Muscle layer of colon (tissue), 2 donors: ENCODE measurements at regions not wholly inside any gene's neighbourhood (a gene's known extent, or its start where the extent isn't known, plus 50 kb on each side); places are given as distances from the start of the nearest gene placed in this dataset.
"Not testable (repeated sequence)": the region's sequence is repeated elsewhere in the genome, so short reads cannot be mapped to it uniquely, and the experiment has no call there.

ENCODE experiments used
- H3K27ac ChIP-seq: one replicate; pipeline ENCODE4 v1.7.0; 2013; ENCODE audit warnings: low read depth, mild to moderate bottlenecking, low read length, moderate library complexity
- H3K27me3 ChIP-seq, 2 donors: one replicate each; pipeline ENCODE4 v1.7.0; 2013; ENCODE audit warnings: low read length in 2 of 2, mild to moderate bottlenecking in 2 of 2; ENCODE audit not compliant: insufficient read depth in 2 of 2, control insufficient read depth in 1 of 2
- H3K36me3 ChIP-seq: one replicate; pipeline ENCODE4 v1.7.0; 2013; ENCODE audit warnings: mild to moderate bottlenecking, low read length; ENCODE audit not compliant: insufficient read depth
- H3K4me1 ChIP-seq: one replicate; pipeline ENCODE4 v1.7.0; 2013; ENCODE audit warnings: mild to moderate bottlenecking, low read length; ENCODE audit not compliant: insufficient read depth
- H3K4me3 ChIP-seq, 2 donors: one replicate each; pipeline ENCODE4 v1.7.0; 2013; ENCODE audit warnings: low read length in 2 of 2, low read depth in 1 of 2, mild to moderate bottlenecking in 1 of 2, moderate library complexity in 1 of 2
- H3K9ac ChIP-seq: one replicate; pipeline ENCODE4 v1.7.0; 2013; ENCODE audit warnings: low read length
- H3K9me3 ChIP-seq: one replicate; pipeline ENCODE4 v1.7.0; 2013; ENCODE audit warnings: mild to moderate bottlenecking, low read length
- donor health status: abdominal sarcoma.
- donor health status: Adenocarcinoma of cecum.

GRCh38 chr20:48409055-48409615 lies 418.7 kb downstream of the PREX1 start:
- Histone ChIP-seq H3K9me3 (no peaks in the 10 kb centered on the region), H3K27me3 (no peaks in the 10 kb centered on the region), H3K4me1 (no peaks in the 10 kb centered on the region), H3K27ac (no peak overlapping the region), H3K36me3 (no peaks in the 10 kb centered on the region), H3K4me3 (no peak overlapping the region), H3K9ac (no peak overlapping the region)

GRCh38 chr20:48407710-48408109 lies 420.1 kb downstream of the PREX1 start:
- Histone ChIP-seq H3K9me3 (no peaks in the 10 kb centered on the region), H3K9ac (no peak overlapping the region), H3K27me3 (no peaks in the 10 kb centered on the region), H3K4me3 (no peak overlapping the region), H3K27ac (no peak overlapping the region), H3K4me1 (no peaks in the 10 kb centered on the region), H3K36me3 (no peaks in the 10 kb centered on the region)

DNA sequence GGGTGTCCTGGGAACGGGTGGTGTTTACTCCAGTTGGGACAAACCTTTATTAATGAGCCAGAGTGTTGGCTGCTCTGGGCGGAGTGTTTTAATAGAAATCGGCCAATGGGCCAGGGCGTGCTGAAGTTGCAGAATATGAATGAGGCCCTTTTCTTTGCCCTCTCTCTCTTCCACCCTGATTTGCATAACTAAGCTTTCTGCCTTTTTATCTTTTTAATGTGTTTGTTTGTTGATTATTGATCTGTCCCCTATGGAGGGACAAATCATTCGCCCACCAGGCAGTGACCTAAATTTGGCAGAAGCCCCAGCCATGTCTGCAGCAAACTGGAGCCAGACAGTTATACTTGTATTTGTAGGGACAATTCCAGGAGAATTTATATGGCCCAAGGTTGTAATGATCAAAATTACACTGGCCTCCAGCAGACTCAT lies 420.9 kb downstream of the PREX1 start:
- Histone ChIP-seq H3K4me3 (no peak overlapping the region), H3K4me1 (no peaks in the 10 kb centered on the region), H3K9ac (no peak overlapping the region), H3K27me3 (no peaks in the 10 kb centered on the region), H3K27ac (no peak overlapping the region), H3K9me3 (no peaks in the 10 kb centered on the region), H3K36me3 (no peaks in the 10 kb centered on the region)

DNA sequence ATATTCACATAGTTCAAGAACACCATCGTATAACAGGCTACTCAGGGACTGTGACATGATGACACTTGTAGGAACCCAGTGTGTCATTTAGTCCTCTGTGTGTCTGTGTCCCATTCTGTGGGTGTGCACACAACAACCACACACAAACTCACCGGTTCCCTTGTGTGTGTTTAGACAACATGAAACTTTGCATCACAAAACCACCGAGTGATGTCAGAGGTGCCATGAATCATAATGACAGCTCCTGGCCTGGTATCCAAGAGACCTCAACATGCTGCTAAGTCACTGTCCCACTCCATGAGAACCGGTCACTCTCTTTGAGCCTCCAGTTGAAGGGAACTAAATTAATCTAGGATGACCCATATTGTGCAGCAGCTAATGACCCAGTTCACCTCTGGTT lies 421.3 kb downstream of the PREX1 start:
- H3K36me3 ChIP-seq, result no peaks in the 10 kb centered on the region
- H3K4me1 ChIP-seq, result no peaks in the 10 kb centered on the region
- no peaks in the 10 kb centered on the region for H3K27me3 ChIP-seq
- H3K4me3 ChIP-seq, result no peak overlapping the region
- H3K9me3 ChIP-seq, result no peaks in the 10 kb centered on the region
- H3K9ac ChIP-seq, result no peak overlapping the region
- no peak overlapping the region for H3K27ac ChIP-seq

GRCh38 chr20:48405909-48406308 lies 421.9 kb downstream of the PREX1 start:
- H3K4me1 ChIP-seq, result no peaks in the 10 kb centered on the region
- H3K27ac ChIP-seq, result no peak overlapping the region
- H3K9ac ChIP-seq, result no peak overlapping the region
- no peaks in the 10 kb centered on the region for H3K9me3 ChIP-seq
- no peaks in the 10 kb centered on the region for H3K36me3 ChIP-seq
- H3K27me3 ChIP-seq, result no peaks in the 10 kb centered on the region
- H3K4me3 ChIP-seq, result no peak overlapping the region

DNA sequence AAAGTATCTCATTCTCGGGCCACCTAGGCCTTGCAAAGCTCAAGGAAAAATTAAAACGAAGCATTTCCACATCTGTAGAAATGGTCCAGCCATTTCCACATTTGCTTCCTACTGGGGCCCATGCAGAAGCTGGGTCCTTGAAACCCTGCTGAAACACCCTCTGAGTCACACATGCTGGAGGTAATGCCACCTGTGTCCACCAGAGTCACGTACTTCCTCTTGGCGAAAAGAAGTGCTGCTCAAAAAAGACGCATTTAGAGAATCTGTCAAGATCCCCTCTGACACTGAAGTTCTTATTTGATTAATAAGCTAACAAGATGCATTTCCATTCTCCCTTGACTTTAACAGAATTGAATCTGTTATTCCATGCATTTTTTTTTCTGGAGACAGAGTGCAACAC lies 423.2 kb downstream of the PREX1 start:
- no peaks in the 10 kb centered on the region for H3K27me3 ChIP-seq
- H3K36me3 ChIP-seq, result no peaks in the 10 kb centered on the region
- no peak overlapping the region for H3K27ac ChIP-seq
- H3K9me3 ChIP-seq, result no peaks in the 10 kb centered on the region
- no peak overlapping the region for H3K9ac ChIP-seq
- no peak overlapping the region for H3K4me3 ChIP-seq
- H3K4me1 ChIP-seq, result no peaks in the 10 kb centered on the region

DNA sequence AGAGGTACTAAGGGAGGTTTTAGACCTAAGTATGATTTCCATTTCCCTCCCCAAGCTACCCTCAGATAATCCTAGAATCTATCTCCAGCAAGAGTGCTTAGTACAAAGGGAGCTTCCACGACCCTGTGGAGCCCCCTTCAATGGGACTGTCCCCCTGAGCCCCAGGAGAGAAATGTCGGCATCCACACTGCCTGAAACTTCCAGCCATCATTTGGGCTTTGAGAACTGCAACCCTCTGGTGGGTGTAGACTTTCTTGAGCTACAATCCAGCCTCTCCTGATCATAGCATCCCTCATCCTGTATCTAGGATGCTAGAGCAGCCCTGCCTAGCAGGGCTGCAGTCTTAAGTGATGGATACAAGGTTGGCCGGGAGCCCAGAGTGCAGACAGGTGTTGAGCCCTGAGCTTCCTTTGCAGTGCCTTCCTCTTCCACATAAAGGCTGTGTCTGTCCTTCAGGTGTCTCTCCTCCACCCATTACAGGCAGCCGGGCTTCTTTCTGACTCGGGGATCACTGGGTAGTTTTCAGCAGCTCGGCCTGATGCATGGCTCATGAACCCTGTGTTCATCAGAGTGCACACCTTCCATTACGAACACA lies 424.5 kb downstream of the PREX1 start:
- Histone ChIP-seq H3K4me3 (no peak overlapping the region), H3K27ac (no peak overlapping the region), H3K4me1 (no peaks in the 10 kb centered on the region), H3K36me3 (no peaks in the 10 kb centered on the region), H3K9me3 (no peaks in the 10 kb centered on the region), H3K9ac (no peak overlapping the region), H3K27me3 (no peaks in the 10 kb centered on the region)

- no peak overlapping the region for H3K27ac ChIP-seq
- no peaks in the 10 kb centered on the region for H3K4me1 ChIP-seq
Measured at GRCh38 chr20:48401359-48401758, 426.4 kb downstream of the PREX1 start.

GRCh38 chr20:48400009-48400408 lies 427.8 kb downstream of the PREX1 start:
- Histone ChIP-seq H3K4me3 (no peak overlapping the region), H3K9ac (no peak overlapping the region), H3K27me3 (no peaks in the 10 kb centered on the region), H3K4me1 (no peaks in the 10 kb centered on the region), H3K27ac (no peak overlapping the region), H3K9me3 (no peaks in the 10 kb centered on the region), H3K36me3 (no peaks in the 10 kb centered on the region)

More at GRCh38 chr20:48401359-48401758, 426.4 kb downstream of the PREX1 start:
- H3K9ac ChIP-seq, result no peak overlapping the region
- no peaks in the 10 kb centered on the region for H3K9me3 ChIP-seq
- no peaks in the 10 kb centered on the region for H3K27me3 ChIP-seq
- H3K36me3 ChIP-seq, result no peaks in the 10 kb centered on the region
- H3K4me3 ChIP-seq, result no peak overlapping the region

- no peaks in the 10 kb centered on the region for H3K27me3 ChIP-seq
- no peaks in the 10 kb centered on the region for H3K9me3 ChIP-seq
- H3K27ac ChIP-seq, result no peak overlapping the region
- no peak overlapping the region for H3K9ac ChIP-seq
- no peaks in the 10 kb centered on the region for H3K4me1 ChIP-seq
- H3K36me3 ChIP-seq, result no peaks in the 10 kb centered on the region
- no peak overlapping the region for H3K4me3 ChIP-seq
Measured at GRCh38 chr20:48398506-48399449, 429.0 kb downstream of the PREX1 start.

GRCh38 chr20:48396981-48397861 lies 430.6 kb downstream of the PREX1 start:
- H3K4me3 ChIP-seq, H3K36me3 ChIP-seq, H3K9ac ChIP-seq, H3K27me3 ChIP-seq, H3K4me1 ChIP-seq, H3K27ac ChIP-seq, H3K9me3 ChIP-seq: not testable (repeated sequence)
